Activated CD8-positive, alpha-beta T cell treated with anti-CD3 and anti-CD28 coated beads for 36 hours (primary cell): ENCODE measurements at regions not wholly inside any gene's neighbourhood (a gene's known extent, or its start where the extent isn't known, plus 50 kb on each side); places are given as distances from the start of the nearest gene placed in this dataset.
"Not testable (repeated sequence)": the region's sequence is repeated elsewhere in the genome, so short reads cannot be mapped to it uniquely, and the experiment has no call there.

Experiments
- ATAC-seq: fragments of 200-7000 bp; cut with Tn5 transposase; one replicate; pipeline ENCODE4 v1.10.0; 2021; ENCODE audit warnings: mild to moderate bottlenecking, moderate library complexity
- CTCF ChIA-PET: fragments of 350-600 bp; sonication (Branson Sonifier 250); formaldehyde crosslinking; loops from one replicate; lab custom pipeline; 2021; ENCODE audit warnings: antibody characterized with exemption; lab: Charles Lee
- POLR2A ChIA-PET: fragments of 350-600 bp; sonication (Branson Sonifier 250); formaldehyde crosslinking; loops from one replicate; lab custom pipeline; 2021; ENCODE audit warnings: antibody characterized with exemption; lab: Charles Lee
- DNase-seq: peaks from one replicate; pipeline ENCODE4 v3.0.0-alpha.2; 2020
- H3K27ac Mint-ChIP-seq: one replicate; pipeline ENCODE4 v1.8.0; 2021; ENCODE audit warnings: mild to moderate bottlenecking, mixed read lengths
- H3K27me3 Mint-ChIP-seq: one replicate; pipeline ENCODE4 v1.8.0; 2021; ENCODE audit warnings: mixed read lengths
- H3K36me3 Mint-ChIP-seq: one replicate; pipeline ENCODE4 v1.8.0; 2021; ENCODE audit warnings: low read depth, mixed read lengths
- H3K4me1 Mint-ChIP-seq: one replicate; pipeline ENCODE4 v1.8.0; 2021; ENCODE audit warnings: low read depth, mixed read lengths
- H3K4me3 Mint-ChIP-seq: one replicate; pipeline ENCODE4 v1.8.0; 2021; ENCODE audit warnings: mild to moderate bottlenecking, moderate library complexity, mixed read lengths
- H3K9me3 Mint-ChIP-seq: one replicate; pipeline ENCODE4 v1.8.0; 2021; ENCODE audit warnings: mixed read lengths
- CTCF ChIP-seq: fragments of 200-600 bp; IDR thresholded peaks from one replicate; pipeline ENCODE4 v1.8.0; 2022; ENCODE audit warnings: antibody characterized with exemption, mild to moderate bottlenecking
- intact Hi-C: fragments of 100-400 bp; cut with micrococcal nuclease; formaldehyde crosslinking; loops from one replicate; pipeline ENCODE4 v1.10.0; 2022

GRCh38 chr20:52071136-52071535 lies 120.4 kb downstream of the ZFP64 start:
- H3K36me3 Mint-ChIP-seq: peaks cover 3% of the 10 kb centered on the region
- TF ChIP-seq CTCF: no peak
- ATAC-seq (no peak), DNase-seq (no peak)
- no peaks in the 10 kb centered on the region for H3K4me1 Mint-ChIP-seq
- H3K4me3 Mint-ChIP-seq: no peak overlapping the region
- H3K27ac Mint-ChIP-seq: no peak overlapping the region
- POLR2A ChIA-PET: no interaction called here
- H3K27me3 Mint-ChIP-seq: no peaks in the 10 kb centered on the region
- intact Hi-C loops: no loop called here
- CTCF ChIA-PET: no interaction called here
- H3K9me3 Mint-ChIP-seq: no peaks in the 10 kb centered on the region

- ChIA-PET POLR2A (no interaction called here), CTCF (no interaction called here)
- Mint-ChIP-seq H3K4me1 (no peaks in the 10 kb centered on the region), H3K27me3 (no peaks in the 10 kb centered on the region), H3K36me3 (no peaks in the 10 kb centered on the region), H3K4me3 (no peak overlapping the region), H3K9me3 (no peaks in the 10 kb centered on the region), H3K27ac (no peak overlapping the region)
- intact Hi-C loops: no loop called here
- ATAC-seq: no peak
- DNase-seq: no peak
- no peak for TF ChIP-seq CTCF
Measured at GRCh38 chr20:52064931-52065330, 126.6 kb downstream of the ZFP64 start.

- TF ChIP-seq CTCF: no peak
- no peak for ATAC-seq
- Mint-ChIP-seq H3K9me3 (peaks cover 2% of the 10 kb centered on the region), H3K36me3 (no peaks in the 10 kb centered on the region), H3K27me3 (no peaks in the 10 kb centered on the region), H3K4me3 (no peak overlapping the region), H3K27ac (no peak overlapping the region), H3K4me1 (no peaks in the 10 kb centered on the region)
- POLR2A ChIA-PET: no interaction called here
- intact Hi-C loops: no loop called here
- DNase-seq: no peak
- CTCF ChIA-PET: no interaction called here
Measured at GRCh38 chr20:52062452-52063209, 128.9 kb downstream of the ZFP64 start.

- ATAC-seq (no peak), DNase-seq (no peak)
- peaks cover 11% of the 10 kb centered on the region for H3K9me3 Mint-ChIP-seq
- no peak for TF ChIP-seq CTCF
- H3K4me1 Mint-ChIP-seq: no peaks in the 10 kb centered on the region
- no peak overlapping the region for H3K4me3 Mint-ChIP-seq
- H3K36me3 Mint-ChIP-seq: peaks cover 9% of the 10 kb centered on the region
- ChIA-PET CTCF (interaction anchor here (2.2 kb wide), 1 partner anchor 22 kb away, joined by 6 read pairs; no protein-coding TSS in a partner anchor), POLR2A (interaction anchor here (0.6 kb wide), 1 partner anchor 493 kb away, joined by 5 read pairs; no protein-coding TSS in a partner anchor)
- no peak overlapping the region for H3K27ac Mint-ChIP-seq
- no peaks in the 10 kb centered on the region for H3K27me3 Mint-ChIP-seq
- intact Hi-C loops: no loop called here
Measured at GRCh38 chr20:52060794-52061714, 130.5 kb downstream of the ZFP64 start.

- DNase-seq, H3K4me3 Mint-ChIP-seq, intact Hi-C loops, H3K4me1 Mint-ChIP-seq, H3K27me3 Mint-ChIP-seq, ATAC-seq, H3K27ac Mint-ChIP-seq: not testable (repeated sequence)
- CTCF ChIA-PET: interaction anchor here (0.8 to 1.0 kb wide), 2 partner anchors 26 to 1060 kb away, joined by 3 read pairs; no protein-coding TSS in a partner anchor
- POLR2A ChIA-PET: interaction anchor here (1.3 kb wide), 1 partner anchor 9 kb away, joined by 4 read pairs; no protein-coding TSS in a partner anchor
- H3K9me3 Mint-ChIP-seq: peaks cover 14% of the 10 kb centered on the region
- H3K36me3 Mint-ChIP-seq: peaks cover 10% of the 10 kb centered on the region
Measured at GRCh38 chr20:52057133-52057532, 134.4 kb downstream of the ZFP64 start.
